PFSK-1 (cell line): ENCODE measurements at regions not wholly inside any gene's neighbourhood (a gene's known extent, or its start where the extent isn't known, plus 50 kb on each side); places are given as distances from the start of the nearest gene placed in this dataset.

ENCODE experiments used
- FOXP2 ChIP-seq: optimal IDR thresholded peaks from 2 replicates; pipeline ENCODE3; 2011; ENCODE audit warnings: borderline replicate concordance, control low read depth, inconsistent platforms; ENCODE audit not compliant: insufficient read depth; ENCODE audit errors: extremely low read length, extremely low read depth
- POLR2AphosphoS5 ChIP-seq: IDR thresholded peaks from 2 replicates; pipeline ENCODE4 v1.6.1; 2012; ENCODE audit warnings: low read depth, mild to moderate bottlenecking, control low read depth, low read length, moderate library complexity
- SIN3A ChIP-seq: IDR thresholded peaks from 2 replicates; pipeline ENCODE4 v1.6.1; 2012; ENCODE audit warnings: mild to moderate bottlenecking, low read length, moderate library complexity, borderline replicate concordance; ENCODE audit not compliant: insufficient read depth
- TAF1 ChIP-seq: IDR thresholded peaks from 2 replicates; pipeline ENCODE4 v1.6.1; 2012; ENCODE audit warnings: low read length, control low read depth, borderline replicate concordance; ENCODE audit not compliant: insufficient read depth
- TF ChIP-seq, protein P1 (sequence below), 2 experiments: IDR thresholded peaks; 2 replicates each; pipeline versions ENCODE4 v1.6.1 to v1.8.0; 2011 to 2012; ENCODE audit warnings: low read depth in 2 of 2, low read length in 2 of 2, control low read depth in 1 of 2, inconsistent platforms in 1 of 2, mild to moderate bottlenecking in 1 of 2, moderate library complexity in 1 of 2; ENCODE audit not compliant: insufficient read depth in 1 of 2

DNA sequence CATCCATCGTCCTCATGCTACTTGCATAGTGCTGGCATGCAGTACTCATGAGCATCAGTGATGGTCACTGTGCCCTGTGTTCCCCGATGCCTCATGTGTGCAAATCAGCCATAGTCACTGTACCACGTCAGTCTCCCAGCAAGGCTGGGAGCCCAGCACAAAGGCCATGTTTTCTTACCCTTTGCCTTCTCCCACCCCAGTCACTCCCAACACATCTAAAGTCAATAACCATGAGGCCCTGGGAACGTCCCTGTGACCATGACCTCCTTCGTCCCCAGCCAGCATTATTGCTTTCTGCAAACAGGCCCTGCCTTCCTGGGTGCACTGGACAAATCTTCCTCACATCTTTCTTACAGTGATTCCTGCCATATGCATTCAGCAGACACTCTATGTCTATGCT lies 406.1 kb downstream of the ICE1 start:
- TF ChIP-seq FOXP2 (no peak), SIN3A (no peak)

DNA sequence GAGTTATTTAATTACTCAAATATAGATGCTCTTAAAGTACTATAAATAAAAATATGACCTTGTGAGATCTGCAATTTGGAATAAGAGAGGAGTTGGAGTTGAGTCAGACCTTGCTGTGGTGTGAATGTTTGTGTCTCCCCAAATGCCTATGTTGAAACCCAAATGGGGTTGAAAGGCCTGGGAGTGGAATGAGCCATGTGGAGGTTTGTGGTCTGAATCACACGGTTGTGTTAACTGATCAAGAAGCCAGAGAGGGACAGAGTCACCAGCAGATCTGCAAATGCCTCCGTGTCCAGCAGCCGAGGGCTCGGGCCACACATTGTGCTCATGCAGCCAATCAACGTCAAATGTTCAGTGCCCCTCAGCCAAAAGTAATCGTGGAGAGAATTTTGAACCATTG lies 404.4 kb downstream of the ICE1 start:
- TF ChIP-seq, protein P1, sequence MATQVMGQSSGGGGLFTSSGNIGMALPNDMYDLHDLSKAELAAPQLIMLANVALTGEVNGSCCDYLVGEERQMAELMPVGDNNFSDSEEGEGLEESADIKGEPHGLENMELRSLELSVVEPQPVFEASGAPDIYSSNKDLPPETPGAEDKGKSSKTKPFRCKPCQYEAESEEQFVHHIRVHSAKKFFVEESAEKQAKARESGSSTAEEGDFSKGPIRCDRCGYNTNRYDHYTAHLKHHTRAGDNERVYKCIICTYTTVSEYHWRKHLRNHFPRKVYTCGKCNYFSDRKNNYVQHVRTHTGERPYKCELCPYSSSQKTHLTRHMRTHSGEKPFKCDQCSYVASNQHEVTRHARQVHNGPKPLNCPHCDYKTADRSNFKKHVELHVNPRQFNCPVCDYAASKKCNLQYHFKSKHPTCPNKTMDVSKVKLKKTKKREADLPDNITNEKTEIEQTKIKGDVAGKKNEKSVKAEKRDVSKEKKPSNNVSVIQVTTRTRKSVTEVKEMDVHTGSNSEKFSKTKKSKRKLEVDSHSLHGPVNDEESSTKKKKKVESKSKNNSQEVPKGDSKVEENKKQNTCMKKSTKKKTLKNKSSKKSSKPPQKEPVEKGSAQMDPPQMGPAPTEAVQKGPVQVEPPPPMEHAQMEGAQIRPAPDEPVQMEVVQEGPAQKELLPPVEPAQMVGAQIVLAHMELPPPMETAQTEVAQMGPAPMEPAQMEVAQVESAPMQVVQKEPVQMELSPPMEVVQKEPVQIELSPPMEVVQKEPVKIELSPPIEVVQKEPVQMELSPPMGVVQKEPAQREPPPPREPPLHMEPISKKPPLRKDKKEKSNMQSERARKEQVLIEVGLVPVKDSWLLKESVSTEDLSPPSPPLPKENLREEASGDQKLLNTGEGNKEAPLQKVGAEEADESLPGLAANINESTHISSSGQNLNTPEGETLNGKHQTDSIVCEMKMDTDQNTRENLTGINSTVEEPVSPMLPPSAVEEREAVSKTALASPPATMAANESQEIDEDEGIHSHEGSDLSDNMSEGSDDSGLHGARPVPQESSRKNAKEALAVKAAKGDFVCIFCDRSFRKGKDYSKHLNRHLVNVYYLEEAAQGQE (IDR thresholded peaks at IDR 0.05; ENCODE audit: insufficient read depth in 1 of 2, low read depth in 2 of 2, low read length in 2 of 2): no peak
- no peak for TF ChIP-seq FOXP2

DNA sequence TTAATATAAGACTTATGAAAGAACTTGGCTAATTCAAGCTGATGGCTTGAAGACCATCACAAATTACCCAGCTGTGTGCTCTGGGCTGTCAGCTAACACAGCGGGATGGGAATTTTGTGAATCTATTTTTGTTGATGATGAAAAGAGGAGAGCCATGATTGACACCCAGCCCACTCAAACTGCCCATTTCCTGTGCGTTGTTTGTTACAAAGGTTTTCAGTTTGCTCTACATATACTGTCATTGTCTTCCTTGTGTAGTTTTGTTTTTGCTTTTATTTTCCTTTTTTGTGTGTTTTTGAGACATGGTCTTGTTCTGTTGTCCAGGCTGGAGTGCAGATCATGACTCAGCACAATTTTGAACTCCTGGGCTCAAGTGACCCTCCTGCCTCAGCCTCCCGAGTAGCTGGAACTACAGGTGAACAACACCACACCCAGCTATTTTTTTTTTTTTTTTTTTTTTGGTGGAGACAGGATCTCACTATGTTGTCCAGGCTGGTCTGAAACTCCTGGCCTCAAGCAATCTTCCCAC lies 400.3 kb downstream of the ICE1 start:
- TF ChIP-seq FOXP2: no peak
- TF ChIP-seq SIN3A: no peak
- TF ChIP-seq TAF1: no peak
- TF ChIP-seq POLR2AphosphoS5: no peak
- TF ChIP-seq, protein P1 (IDR thresholded peaks at IDR 0.05; ENCODE audit: insufficient read depth in 1 of 2, low read depth in 2 of 2, low read length in 2 of 2): no peak

DNA sequence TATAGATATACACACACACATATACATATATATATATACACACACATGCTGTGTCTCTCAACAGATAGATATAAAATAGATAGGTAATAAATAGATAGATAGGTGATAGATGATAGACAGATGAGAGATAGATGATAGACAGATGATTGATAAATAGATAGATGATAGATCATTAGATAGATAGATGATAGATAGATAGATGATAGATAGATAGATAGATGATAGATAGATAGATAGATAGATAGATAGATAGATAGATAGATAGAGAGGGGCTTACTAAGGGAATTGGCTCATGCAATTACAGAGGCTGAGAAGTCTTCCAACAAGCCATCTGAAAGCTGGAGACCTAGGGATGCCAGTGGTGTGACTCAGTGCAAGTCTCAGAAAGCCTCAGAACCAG lies 394.5 kb downstream of the ICE1 start:
- TF ChIP-seq FOXP2 (no peak), SIN3A (no peak), POLR2AphosphoS5 (no peak)
- TF ChIP-seq, protein P1 (IDR thresholded peaks at IDR 0.05; ENCODE audit: insufficient read depth in 1 of 2, low read depth in 2 of 2, low read length in 2 of 2): no peak

DNA sequence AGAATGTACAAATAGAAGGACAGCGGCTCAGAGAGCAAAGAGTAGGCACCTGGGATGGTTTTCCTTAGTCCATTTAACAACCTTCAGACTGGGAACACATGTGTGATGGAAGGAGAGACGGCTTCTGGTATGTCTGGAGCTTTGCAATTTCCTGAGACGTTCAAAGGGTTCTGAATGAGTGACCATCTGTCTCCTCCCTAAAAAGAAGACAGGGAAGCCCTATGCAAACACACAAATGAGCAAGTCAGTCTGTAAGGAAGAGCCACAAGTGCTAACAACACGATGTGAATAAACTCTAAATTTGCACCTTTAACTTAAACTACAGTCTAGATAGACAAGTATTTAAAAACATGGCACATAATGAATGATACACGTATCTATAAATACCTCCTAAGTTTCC lies 391.0 kb downstream of the ICE1 start:
- TF ChIP-seq SIN3A (no peak), POLR2AphosphoS5 (no peak), FOXP2 (no peak), TAF1 (no peak)
- TF ChIP-seq, protein P1 (IDR thresholded peaks at IDR 0.05; ENCODE audit: insufficient read depth in 1 of 2, low read depth in 2 of 2, low read length in 2 of 2): no peak
